Activated T-helper 2 cell treated with anti-CD3 and anti-CD28 coated beads, Interferon-gamma antibody, Interleukin-2, Interleukin-4, amounts not matched to agents 10 μg/mL and 5 μg/mL and 100 μg/mL, durations not matched to agents 14 hours and 24 hours and 36 hours (primary cell): ENCODE measurements at regions not wholly inside any gene's neighbourhood (a gene's known extent, or its start where the extent isn't known, plus 50 kb on each side); places are given as distances from the start of the nearest gene placed in this dataset.

ENCODE experiments used
- DNase-seq: peaks from one replicate; pipeline ENCODE4 v3.0.0; 2021; ENCODE audit warnings: low spot score
- H3K27ac Mint-ChIP-seq: one replicate; pipeline ENCODE4 v1.8.0; 2021; ENCODE audit warnings: mixed read lengths
- H3K27me3 Mint-ChIP-seq: one replicate; pipeline ENCODE4 v1.8.0; 2021; ENCODE audit warnings: low read depth, mixed read lengths
- H3K36me3 Mint-ChIP-seq: one replicate; pipeline ENCODE4 v1.8.0; 2021; ENCODE audit warnings: low read depth, mixed read lengths
- H3K4me1 Mint-ChIP-seq: one replicate; pipeline ENCODE4 v1.8.0; 2021; ENCODE audit warnings: low read depth, mixed read lengths
- H3K4me3 Mint-ChIP-seq: one replicate; pipeline ENCODE4 v1.8.0; 2021; ENCODE audit warnings: low read depth, mild to moderate bottlenecking, moderate library complexity, mixed read lengths
- H3K9me3 Mint-ChIP-seq: one replicate; pipeline ENCODE4 v1.8.0; 2021; ENCODE audit warnings: mixed read lengths
- intact Hi-C: fragments of 100-400 bp; cut with micrococcal nuclease; formaldehyde crosslinking; loops from one replicate; pipeline ENCODE4 v1.15.1; 2023

GRCh38 chr4:62791386-62791785, 1591.3 kb downstream of the ADGRL3 start:
- intact Hi-C loops = no loop called here
- no peak overlapping the region for H3K27ac Mint-ChIP-seq

GRCh38 chr4:62771983-62772557, 1571.9 kb downstream of the ADGRL3 start:
- intact Hi-C loops = no loop called here
- Mint-ChIP-seq H3K27me3 (no peaks in the 10 kb centered on the region), H3K4me1 (no peaks in the 10 kb centered on the region), H3K4me3 (no peak overlapping the region), H3K9me3 (peaks cover 22% of the 10 kb centered on the region), H3K36me3 (no peaks in the 10 kb centered on the region), H3K27ac (no peak overlapping the region)
- no peak for DNase-seq

More at GRCh38 chr4:62791386-62791785, 1591.3 kb downstream of the ADGRL3 start:
- H3K9me3 Mint-ChIP-seq = peaks cover 9% of the 10 kb centered on the region
- H3K36me3 Mint-ChIP-seq = no peaks in the 10 kb centered on the region
- no peaks in the 10 kb centered on the region for H3K27me3 Mint-ChIP-seq
- H3K4me1 Mint-ChIP-seq = no peaks in the 10 kb centered on the region
- no peak overlapping the region for H3K4me3 Mint-ChIP-seq
- no peak for DNase-seq

DNA sequence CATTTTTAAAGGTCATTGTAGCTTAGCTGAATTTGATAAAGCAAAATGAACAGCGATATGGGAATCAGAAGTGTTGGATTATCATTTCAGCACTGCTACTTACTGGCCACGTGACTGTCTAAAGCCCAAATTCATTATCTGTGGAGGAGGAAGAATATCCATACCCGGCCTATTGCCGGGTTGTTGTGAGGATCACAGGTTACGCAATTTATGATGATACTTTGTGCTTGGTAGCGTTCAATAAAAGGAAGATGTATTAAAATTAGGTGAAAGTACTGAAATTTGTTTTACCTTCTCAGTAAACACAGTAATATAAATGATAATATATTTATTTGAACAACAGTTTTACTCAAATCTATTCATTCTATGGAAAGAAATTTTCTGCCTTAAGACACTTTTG, 1540.2 kb downstream of the ADGRL3 start:
- H3K27me3 Mint-ChIP-seq = no peaks in the 10 kb centered on the region
- intact Hi-C loops = no loop called here
- no peak for DNase-seq
- H3K36me3 Mint-ChIP-seq = no peaks in the 10 kb centered on the region
- no peak overlapping the region for H3K27ac Mint-ChIP-seq
- H3K9me3 Mint-ChIP-seq = peaks cover 26% of the 10 kb centered on the region
- no peak overlapping the region for H3K4me3 Mint-ChIP-seq
- H3K4me1 Mint-ChIP-seq = no peaks in the 10 kb centered on the region

DNA sequence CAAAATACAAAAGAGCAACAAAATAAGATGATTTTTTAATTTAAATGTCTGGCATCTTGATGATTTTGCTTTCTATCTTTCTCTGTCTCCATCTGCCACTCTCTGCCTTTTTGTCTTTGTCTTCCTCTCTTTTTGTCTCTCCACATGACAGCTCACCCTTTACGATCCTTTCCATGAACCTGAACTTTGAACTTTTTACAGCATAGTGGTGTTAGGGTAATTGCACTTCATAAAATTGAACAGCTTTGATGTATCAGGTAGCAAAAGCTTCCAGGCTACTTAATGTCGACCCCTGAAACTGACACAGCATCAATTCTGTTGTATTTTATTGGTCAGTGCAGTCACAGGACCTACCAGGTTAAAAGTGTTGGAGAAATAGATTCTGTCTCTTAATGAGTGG, 1517.0 kb downstream of the ADGRL3 start:
- Mint-ChIP-seq H3K9me3 (peaks cover 13% of the 10 kb centered on the region), H3K27me3 (no peaks in the 10 kb centered on the region), H3K27ac (no peak overlapping the region), H3K4me1 (no peaks in the 10 kb centered on the region), H3K4me3 (no peak overlapping the region), H3K36me3 (no peaks in the 10 kb centered on the region)
- intact Hi-C loops = no loop called here
- DNase-seq = no peak

GRCh38 chr4:62711575-62711974, 1511.4 kb downstream of the ADGRL3 start:
- H3K4me1 Mint-ChIP-seq = no peaks in the 10 kb centered on the region
- no peaks in the 10 kb centered on the region for H3K36me3 Mint-ChIP-seq
- no peak overlapping the region for H3K27ac Mint-ChIP-seq
- peaks cover 19% of the 10 kb centered on the region for H3K9me3 Mint-ChIP-seq
- intact Hi-C loops = no loop called here
- no peak for DNase-seq
- no peak overlapping the region for H3K4me3 Mint-ChIP-seq
- no peaks in the 10 kb centered on the region for H3K27me3 Mint-ChIP-seq

DNA sequence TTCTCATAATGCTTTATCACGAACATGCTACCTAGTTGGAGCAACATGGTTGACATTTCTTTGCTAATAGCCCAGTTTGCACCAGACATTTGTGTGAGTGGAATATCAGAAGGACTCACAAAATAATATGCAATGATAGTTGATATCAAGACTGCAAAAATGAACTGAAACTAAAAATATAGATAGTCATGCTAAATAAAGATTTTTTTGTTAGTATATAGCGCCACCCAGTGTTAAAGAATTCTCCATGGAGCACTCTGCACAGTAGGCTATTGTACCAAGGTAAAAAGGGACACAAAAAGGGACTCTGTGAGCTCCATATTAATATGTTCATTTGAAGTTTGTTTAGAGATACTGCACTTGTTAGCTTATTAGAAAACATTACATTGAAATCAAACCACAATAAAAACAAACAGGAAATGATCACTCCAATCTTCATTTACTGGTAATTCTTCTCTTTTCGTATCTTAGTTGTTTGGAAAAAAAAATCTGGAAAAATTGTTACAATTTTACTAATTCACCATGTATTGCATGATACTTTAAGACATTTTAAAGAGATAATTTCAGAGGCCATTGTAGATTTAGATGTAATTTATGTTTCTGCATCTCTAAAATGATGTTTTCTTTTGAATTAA, 1509.6 kb downstream of the ADGRL3 start:
- Mint-ChIP-seq H3K4me1 (no peaks in the 10 kb centered on the region), H3K36me3 (no peaks in the 10 kb centered on the region), H3K27me3 (no peaks in the 10 kb centered on the region), H3K9me3 (peaks cover 11% of the 10 kb centered on the region), H3K4me3 (no peak overlapping the region), H3K27ac (no peak overlapping the region)
- no peak for DNase-seq
- intact Hi-C loops = no loop called here

- no peak overlapping the region for H3K4me3 Mint-ChIP-seq
- no peaks in the 10 kb centered on the region for H3K36me3 Mint-ChIP-seq
- intact Hi-C loops = no loop called here
- H3K27ac Mint-ChIP-seq = no peak overlapping the region
- H3K27me3 Mint-ChIP-seq = no peaks in the 10 kb centered on the region
- no peak for DNase-seq
- H3K9me3 Mint-ChIP-seq = peaks cover 18% of the 10 kb centered on the region
- H3K4me1 Mint-ChIP-seq = no peaks in the 10 kb centered on the region
Measured at GRCh38 chr4:62706423-62706822, 1506.3 kb downstream of the ADGRL3 start.

GRCh38 chr4:62683799-62684566, 1483.9 kb downstream of the ADGRL3 start:
- peaks cover 48% of the 10 kb centered on the region for H3K9me3 Mint-ChIP-seq
- no peaks in the 10 kb centered on the region for H3K36me3 Mint-ChIP-seq
- H3K27me3 Mint-ChIP-seq = no peaks in the 10 kb centered on the region

DNA sequence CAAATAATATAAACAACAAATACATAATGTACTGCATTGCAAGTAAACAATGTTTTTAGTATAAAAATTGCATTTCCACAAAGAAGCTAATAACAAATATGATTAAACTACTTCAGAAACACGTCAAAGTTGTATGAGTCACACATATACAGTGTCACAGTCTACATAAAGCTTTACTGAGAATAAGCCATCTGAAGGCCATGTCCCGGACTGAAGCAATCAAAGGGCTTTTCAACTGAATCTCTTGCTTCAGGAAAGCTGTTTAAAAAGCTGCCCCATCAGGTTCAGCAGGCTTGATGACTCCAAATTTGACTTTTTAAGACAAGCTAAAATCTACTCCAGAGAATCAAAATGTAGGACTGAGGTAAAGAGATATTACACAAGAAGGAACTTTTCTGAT, 1476.8 kb downstream of the ADGRL3 start:
- Mint-ChIP-seq H3K27ac (no peak overlapping the region), H3K27me3 (no peaks in the 10 kb centered on the region), H3K36me3 (no peaks in the 10 kb centered on the region), H3K4me3 (no peak overlapping the region), H3K9me3 (peaks cover 42% of the 10 kb centered on the region), H3K4me1 (no peaks in the 10 kb centered on the region)
- intact Hi-C loops = no loop called here
- DNase-seq = no peak

More at GRCh38 chr4:62683799-62684566, 1483.9 kb downstream of the ADGRL3 start:
- Mint-ChIP-seq H3K4me3 (no peak overlapping the region), H3K4me1 (no peaks in the 10 kb centered on the region), H3K27ac (no peak overlapping the region)
- intact Hi-C loops = no loop called here
- no peak for DNase-seq

DNA sequence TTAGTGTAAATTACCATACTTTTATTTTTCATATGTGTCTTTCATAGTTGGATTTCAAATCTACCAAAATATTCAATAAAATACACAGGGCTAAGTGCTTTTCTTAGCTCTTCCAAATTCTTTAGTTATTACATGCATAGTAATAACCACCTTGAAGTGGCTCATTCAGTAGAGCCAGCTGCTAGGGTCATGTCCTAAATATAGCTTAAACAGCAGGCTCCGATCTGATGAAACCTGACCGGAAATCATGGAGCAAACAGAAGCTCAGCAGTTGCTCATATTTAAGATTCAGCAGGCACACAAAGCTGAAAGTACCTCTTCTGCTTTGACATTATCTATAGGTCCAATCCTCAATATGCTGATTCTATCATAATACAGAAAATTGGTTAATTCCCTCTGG, 1470.4 kb downstream of the ADGRL3 start:
- no peak overlapping the region for H3K4me3 Mint-ChIP-seq
- no peaks in the 10 kb centered on the region for H3K27me3 Mint-ChIP-seq
- DNase-seq = no peak
- peaks cover 23% of the 10 kb centered on the region for H3K9me3 Mint-ChIP-seq
- no peaks in the 10 kb centered on the region for H3K36me3 Mint-ChIP-seq
- H3K27ac Mint-ChIP-seq = no peak overlapping the region
- intact Hi-C loops = no loop called here
- no peaks in the 10 kb centered on the region for H3K4me1 Mint-ChIP-seq

GRCh38 chr4:62661821-62662220, 1461.7 kb downstream of the ADGRL3 start:
- Mint-ChIP-seq H3K36me3 (no peaks in the 10 kb centered on the region), H3K9me3 (peaks cover 16% of the 10 kb centered on the region), H3K4me3 (no peak overlapping the region), H3K27me3 (no peaks in the 10 kb centered on the region), H3K4me1 (no peaks in the 10 kb centered on the region), H3K27ac (no peak overlapping the region)
- intact Hi-C loops = no loop called here
- no peak for DNase-seq

DNA sequence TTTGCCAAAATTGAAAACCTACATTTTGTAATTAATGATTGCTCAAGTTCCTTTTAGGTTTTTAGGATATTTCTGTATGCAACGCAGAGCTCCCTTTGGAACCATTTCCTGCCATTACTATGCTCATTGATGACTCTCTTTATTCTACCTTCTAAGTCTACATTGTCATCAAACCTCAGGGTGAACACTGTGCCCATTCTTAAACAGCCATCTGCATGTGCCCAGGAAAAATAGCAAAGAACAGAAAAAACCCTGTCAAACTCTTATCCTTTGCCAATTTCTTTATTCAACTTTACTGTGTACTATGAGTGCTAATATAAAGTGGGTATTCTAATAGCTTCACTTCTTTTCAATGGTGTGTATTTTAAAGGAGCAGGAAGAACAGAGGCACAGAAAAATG, 1455.9 kb downstream of the ADGRL3 start:
- Mint-ChIP-seq H3K9me3 (peaks cover 27% of the 10 kb centered on the region), H3K36me3 (no peaks in the 10 kb centered on the region), H3K27ac (no peak overlapping the region), H3K27me3 (no peaks in the 10 kb centered on the region), H3K4me3 (no peak overlapping the region), H3K4me1 (no peaks in the 10 kb centered on the region)
- intact Hi-C loops = no loop called here
- DNase-seq = no peak

GRCh38 chr4:62644372-62644771, 1444.2 kb downstream of the ADGRL3 start:
- Mint-ChIP-seq H3K4me3 (no peak overlapping the region), H3K27me3 (no peaks in the 10 kb centered on the region), H3K4me1 (no peaks in the 10 kb centered on the region), H3K9me3 (peaks cover 23% of the 10 kb centered on the region), H3K36me3 (no peaks in the 10 kb centered on the region), H3K27ac (no peak overlapping the region)
- no peak for DNase-seq
- intact Hi-C loops = no loop called here
